Nephron (organoid): ENCODE measurements at regions not wholly inside any gene's neighbourhood (a gene's known extent, or its start where the extent isn't known, plus 50 kb on each side); places are given as distances from the start of the nearest gene placed in this dataset.

Experiments used
- H3K27ac Mint-ChIP-seq, 3 experiments: 2 replicates each; pipeline ENCODE4 v1.8.0; 2020; ENCODE audit warnings: mixed read lengths in 3 of 3, mild to moderate bottlenecking in 2 of 3, moderate library complexity in 1 of 3
- H3K27me3 Mint-ChIP-seq: 2 replicates; pipeline ENCODE4 v1.8.0; 2021; ENCODE audit warnings: low read depth, mild to moderate bottlenecking, moderate library complexity, mixed read lengths
- H3K36me3 Mint-ChIP-seq: 2 replicates; pipeline ENCODE4 v1.8.0; 2020; ENCODE audit warnings: low read depth, mixed read lengths
- H3K4me1 Mint-ChIP-seq: 2 replicates; pipeline ENCODE4 v1.8.0; 2020; ENCODE audit warnings: mixed read lengths
- H3K4me3 Mint-ChIP-seq, 3 experiments: 2 replicates each; pipeline ENCODE4 v1.8.0; 2020; ENCODE audit warnings: mild to moderate bottlenecking in 3 of 3, mixed read lengths in 3 of 3, moderate library complexity in 2 of 3
- H3K9me3 Mint-ChIP-seq: 2 replicates; pipeline ENCODE4 v1.8.0; 2020; ENCODE audit warnings: mixed read lengths
- CTCF ChIP-seq, 3 experiments: fragments of 200-600 bp; sonication (generic); IDR thresholded peaks; one replicate each; pipeline ENCODE4 v1.5.0; 2021; ENCODE audit warnings: antibody characterized with exemption in 3 of 3; ENCODE audit not compliant: unreplicated experiment in 3 of 3

GRCh38 chr2:81703831-81704230 is 1399.3 kb upstream of the LRRTM1 start:
- H3K4me1 Mint-ChIP-seq: no peaks in the 10 kb centered on the region

GRCh38 chr2:81692566-81692965 is 1388.0 kb upstream of the LRRTM1 start:
- H3K4me1 Mint-ChIP-seq: no peaks in the 10 kb centered on the region

More at GRCh38 chr2:81703831-81704230, 1399.3 kb upstream of the LRRTM1 start:
- Mint-ChIP-seq H3K9me3 (no peaks in the 10 kb centered on the region), H3K27me3 (no peaks in the 10 kb centered on the region), H3K36me3 (no peaks in the 10 kb centered on the region), H3K27ac (no peak overlapping the region), H3K4me3 (no peak overlapping the region)
- TF ChIP-seq CTCF (IDR thresholded peaks at IDR 0.05; ENCODE audit: unreplicated experiment in 3 of 3): no peak

GRCh38 chr2:81675641-81676040 is 1371.1 kb upstream of the LRRTM1 start:
- no peak for TF ChIP-seq CTCF (IDR thresholded peaks at IDR 0.05; ENCODE audit: unreplicated experiment in 3 of 3)
- no peaks in the 10 kb centered on the region for H3K36me3 Mint-ChIP-seq
- no peaks in the 10 kb centered on the region for H3K9me3 Mint-ChIP-seq
- H3K27me3 Mint-ChIP-seq: no peaks in the 10 kb centered on the region
- no peak overlapping the region for H3K27ac Mint-ChIP-seq
- no peak overlapping the region for H3K4me3 Mint-ChIP-seq
- no peaks in the 10 kb centered on the region for H3K4me1 Mint-ChIP-seq

More at GRCh38 chr2:81692566-81692965, 1388.0 kb upstream of the LRRTM1 start:
- H3K4me3 Mint-ChIP-seq: no peak overlapping the region
- H3K36me3 Mint-ChIP-seq: no peaks in the 10 kb centered on the region
- TF ChIP-seq CTCF (IDR thresholded peaks at IDR 0.05; ENCODE audit: unreplicated experiment in 3 of 3): no peak
- H3K27me3 Mint-ChIP-seq: no peaks in the 10 kb centered on the region
- no peak overlapping the region for H3K27ac Mint-ChIP-seq
- H3K9me3 Mint-ChIP-seq: no peaks in the 10 kb centered on the region

GRCh38 chr2:81672923-81673322 is 1368.4 kb upstream of the LRRTM1 start:
- Mint-ChIP-seq H3K27ac (no peak overlapping the region), H3K9me3 (no peaks in the 10 kb centered on the region), H3K27me3 (no peaks in the 10 kb centered on the region), H3K4me3 (no peak overlapping the region), H3K36me3 (no peaks in the 10 kb centered on the region), H3K4me1 (no peaks in the 10 kb centered on the region)
- no peak for TF ChIP-seq CTCF (IDR thresholded peaks at IDR 0.05; ENCODE audit: unreplicated experiment in 3 of 3)

GRCh38 chr2:81672516-81672915 is 1368.0 kb upstream of the LRRTM1 start:
- no peak overlapping the region for H3K4me3 Mint-ChIP-seq
- no peaks in the 10 kb centered on the region for H3K27me3 Mint-ChIP-seq
- TF ChIP-seq CTCF (IDR thresholded peaks at IDR 0.05; ENCODE audit: unreplicated experiment in 3 of 3): no peak
- H3K36me3 Mint-ChIP-seq: no peaks in the 10 kb centered on the region
- no peaks in the 10 kb centered on the region for H3K9me3 Mint-ChIP-seq
- H3K4me1 Mint-ChIP-seq: no peaks in the 10 kb centered on the region
- H3K27ac Mint-ChIP-seq: no peak overlapping the region

GRCh38 chr2:81670885-81671284 is 1366.3 kb upstream of the LRRTM1 start:
- Mint-ChIP-seq H3K4me1 (no peaks in the 10 kb centered on the region), H3K9me3 (no peaks in the 10 kb centered on the region), H3K36me3 (no peaks in the 10 kb centered on the region), H3K27me3 (no peaks in the 10 kb centered on the region), H3K4me3 (no peak overlapping the region), H3K27ac (no peak overlapping the region)
- TF ChIP-seq CTCF (IDR thresholded peaks at IDR 0.05; ENCODE audit: unreplicated experiment in 3 of 3): no peak
